GM12878 (cell line): ENCODE measurements at regions not wholly inside any gene's neighbourhood (a gene's known extent, or its start where the extent isn't known, plus 50 kb on each side); places are given as distances from the start of the nearest gene placed in this dataset.

Experiments used
- ATAC-seq: fragments of 200-7000 bp; cut with Tn5 transposase; 3 replicates; pipeline ENCODE4 v1.9.1; 2020; ENCODE audit warnings: mild to moderate bottlenecking, moderate library complexity
- BruUV-seq: library from RNA; stranded (reverse); fragments of 400-500 nt; replicated peaks from 2 replicates; lab custom pipeline; 2021; lab: Mats Ljungman, UMichigan
- CTCF ChIA-PET: fragments of 300-600 bp; sonication (Branson Sonifier 250); formaldehyde crosslinking; extraction: SDS; loops from one replicate; lab custom pipeline; 2021; ENCODE audit warnings: inconsistent platforms; lab: Yijun Ruan, JAX
- POLR2A ChIA-PET: fragments of 350-600 bp; formaldehyde crosslinking; extraction: SDS; loops from one replicate; lab custom pipeline; 2021; ENCODE audit warnings: inconsistent platforms; lab: Charles Lee
- RAD21 ChIA-PET: fragments of 300-600 bp; sonication (Branson Sonifier 250); formaldehyde crosslinking; loops from one replicate; lab custom pipeline; 2023; ENCODE audit warnings: antibody characterized with exemption; ENCODE audit not compliant: unreplicated experiment; lab: Charles Lee
- SMC1A ChIA-PET: fragments of 300-600 bp; sonication (Branson Sonifier 250); formaldehyde crosslinking; loops from one replicate; lab custom pipeline; 2023; ENCODE audit not compliant: unreplicated experiment, uncharacterized antibody; lab: Charles Lee
- DNase-seq: peaks from one replicate; pipeline ENCODE4 v3.0.0-alpha.2; 2011; ENCODE audit warnings: low read depth, low spot score
- FAIRE-seq: peaks from 3 replicates; lab custom pipeline; 2011; peaks lifted over from hg19 to GRCh38; lab: Jason Lieb, UNC
- H2AFZ ChIP-seq: 2 replicates; pipeline ENCODE4 v1.6.0; 2011; ENCODE audit warnings: low read depth, low read length, control low read depth; ENCODE audit not compliant: control insufficient read depth
- H3K27ac ChIP-seq: 2 replicates; pipeline ENCODE4 v1.5.1; 2011; ENCODE audit warnings: control low read depth; ENCODE audit not compliant: control insufficient read depth, insufficient read depth
- H3K27me3 ChIP-seq, 2 experiments: replicated peaks in 1 of 2; 2 replicates each; pipeline versions ENCODE4 v1.6.0 to v1.6.1; 2011; ENCODE audit warnings: low read length in 1 of 2; ENCODE audit not compliant: control insufficient read depth in 2 of 2, insufficient read depth in 2 of 2
- H3K36me3 ChIP-seq, 2 experiments: 2 replicates each; pipeline ENCODE4 v1.5.1; 2011; ENCODE audit warnings: low read length in 1 of 2; ENCODE audit not compliant: control insufficient read depth in 2 of 2, insufficient read depth in 2 of 2
- H3K4me1 ChIP-seq: 2 replicates; pipeline ENCODE4 v1.6.1; 2011; ENCODE audit warnings: mild to moderate bottlenecking, low read length, moderate library complexity, mixed read lengths; ENCODE audit not compliant: control insufficient read depth, insufficient read depth
- H3K4me2 ChIP-seq: 2 replicates; pipeline ENCODE4 v1.6.0; 2011; ENCODE audit warnings: control low read depth; ENCODE audit not compliant: control insufficient read depth, insufficient read depth
- H3K4me3 ChIP-seq: fragments of 200-600 bp; sonication (generic); 2 replicates; pipeline ENCODE4 v1.5.1; 2016
- H3K79me2 ChIP-seq: 2 replicates; pipeline ENCODE4 v1.6.0; 2011; ENCODE audit warnings: low read length; ENCODE audit not compliant: control insufficient read depth, insufficient read depth
- H3K9ac ChIP-seq: 2 replicates; pipeline ENCODE4 v1.8.0; 2011; ENCODE audit warnings: low read length, control low read depth, mixed read lengths; ENCODE audit not compliant: control insufficient read depth, insufficient read depth
- H3K9me3 ChIP-seq: replicated peaks from 3 replicates; pipeline ENCODE4 v1.5.1; 2011; ENCODE audit warnings: mild to moderate bottlenecking, low read length; ENCODE audit not compliant: control insufficient read depth, insufficient read depth
- H4K20me1 ChIP-seq: 2 replicates; pipeline ENCODE4 v1.6.0; 2011; ENCODE audit not compliant: control insufficient read depth, insufficient read depth
- CHD4 ChIP-seq: fragments of 200-600 bp; sonication (generic); IDR thresholded peaks from 2 replicates; pipeline ENCODE4 v1.6.1; 2016; ENCODE audit warnings: mild to moderate bottlenecking
- SUZ12 ChIP-seq: fragments of 200-600 bp; sonication (generic); IDR thresholded peaks from one replicate; pipeline ENCODE4 v1.6.1; 2018; ENCODE audit warnings: antibody characterized with exemption, mild to moderate bottlenecking; ENCODE audit not compliant: unreplicated experiment
- WRNIP1 ChIP-seq: IDR thresholded peaks from 2 replicates; pipeline ENCODE4 v1.6.1; 2011; ENCODE audit warnings: low read depth, low read length, improper control_type of control experiment, borderline replicate concordance
- ZBTB40 ChIP-seq: fragments of 450-650 bp; IDR thresholded peaks from 2 replicates; pipeline ENCODE4 v1.6.1; 2016; ENCODE audit warnings: mild to moderate bottlenecking, moderate library complexity, borderline replicate concordance
- in situ Hi-C: fragments of 300-500 bp; cut with MboI; formaldehyde crosslinking; loops from 9 replicates; pipeline ENCODE4 v1.14.3; 2018; ENCODE audit warnings: mixed read lengths
- intact Hi-C: fragments of 100-400 bp; cut with micrococcal nuclease; formaldehyde crosslinking; loops from one replicate; pipeline ENCODE4 v1.14.2; 2022; ENCODE audit not compliant: unreplicated experiment

- Histone ChIP-seq H3K27me3 (no peaks in the 10 kb centered on the region; a peak in 1 of 4 replicates), H3K9me3 (no peaks in the 10 kb centered on the region), H3K4me1 (no peaks in the 10 kb centered on the region), H3K27ac (no peak overlapping the region), H3K9ac (no peak overlapping the region), H4K20me1 (no peaks in the 10 kb centered on the region), H3K4me2 (no peak overlapping the region), H3K36me3 (no peaks in the 10 kb centered on the region), H2AFZ (no peak overlapping the region), H3K79me2 (no peaks in the 10 kb centered on the region), H3K4me3 (no peak overlapping the region)
- POLR2A ChIA-PET: no interaction called here
- SMC1A ChIA-PET: no interaction called here
- no peak for ATAC-seq
- no peak for FAIRE-seq
- CTCF ChIA-PET: no interaction called here
- intact Hi-C loops (no loop called here), in situ Hi-C loops (no loop called here)
- no peak for DNase-seq
- RAD21 ChIA-PET: no interaction called here
- BruUV-seq: no TSS peak
- TF ChIP-seq WRNIP1 (no peak), ZBTB40 (no peak), CHD4 (no peak), SUZ12 (no peak)
Measured at GRCh38 chr10:78700413-78700812, 368.4 kb upstream of the ZMIZ1 start.
